ENCODE measurements at regions not wholly inside any gene's neighbourhood (a gene's known extent, or its start where the extent isn't known, plus 50 kb on each side); places are given as distances from the start of the nearest gene placed in this dataset.

DNA sequence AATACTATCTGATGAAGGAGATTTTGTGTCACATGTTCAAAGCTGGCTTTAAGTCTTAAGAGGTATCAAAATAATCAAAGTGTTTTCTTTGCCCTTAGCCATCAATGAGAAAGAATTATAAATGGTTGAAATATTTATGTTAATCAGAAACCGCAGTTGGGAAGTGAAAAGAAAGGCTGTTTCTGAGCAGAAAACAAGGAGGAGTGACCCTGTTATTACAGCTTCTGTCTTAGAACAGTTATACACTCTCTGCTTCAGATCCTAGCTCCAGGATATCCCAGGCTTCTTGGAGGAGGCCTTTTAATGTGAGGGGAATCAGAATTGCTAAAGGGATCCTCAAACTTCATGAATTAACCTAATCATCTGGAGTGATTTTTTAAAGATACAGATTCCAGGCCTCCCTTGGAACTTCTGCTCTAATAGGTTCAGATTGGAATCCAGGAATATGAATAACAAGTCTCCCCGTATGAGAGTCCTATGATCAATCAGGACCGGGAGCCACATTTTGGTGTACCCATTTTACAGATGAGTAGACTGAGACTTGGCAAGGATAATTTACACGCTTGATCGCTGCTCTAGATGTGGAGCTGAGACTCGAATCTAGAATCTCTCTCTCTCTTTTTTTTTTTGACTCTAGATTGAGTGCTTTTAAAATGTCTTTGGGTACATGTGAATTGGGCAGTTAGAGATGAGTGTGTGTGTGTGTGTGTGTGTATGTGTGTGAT is 50.8 kb upstream of the JAG1 start:
- no peak for ATAC-seq
- TF ChIP-seq, protein P1, sequence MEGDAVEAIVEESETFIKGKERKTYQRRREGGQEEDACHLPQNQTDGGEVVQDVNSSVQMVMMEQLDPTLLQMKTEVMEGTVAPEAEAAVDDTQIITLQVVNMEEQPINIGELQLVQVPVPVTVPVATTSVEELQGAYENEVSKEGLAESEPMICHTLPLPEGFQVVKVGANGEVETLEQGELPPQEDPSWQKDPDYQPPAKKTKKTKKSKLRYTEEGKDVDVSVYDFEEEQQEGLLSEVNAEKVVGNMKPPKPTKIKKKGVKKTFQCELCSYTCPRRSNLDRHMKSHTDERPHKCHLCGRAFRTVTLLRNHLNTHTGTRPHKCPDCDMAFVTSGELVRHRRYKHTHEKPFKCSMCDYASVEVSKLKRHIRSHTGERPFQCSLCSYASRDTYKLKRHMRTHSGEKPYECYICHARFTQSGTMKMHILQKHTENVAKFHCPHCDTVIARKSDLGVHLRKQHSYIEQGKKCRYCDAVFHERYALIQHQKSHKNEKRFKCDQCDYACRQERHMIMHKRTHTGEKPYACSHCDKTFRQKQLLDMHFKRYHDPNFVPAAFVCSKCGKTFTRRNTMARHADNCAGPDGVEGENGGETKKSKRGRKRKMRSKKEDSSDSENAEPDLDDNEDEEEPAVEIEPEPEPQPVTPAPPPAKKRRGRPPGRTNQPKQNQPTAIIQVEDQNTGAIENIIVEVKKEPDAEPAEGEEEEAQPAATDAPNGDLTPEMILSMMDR (IDR thresholded peaks at IDR 0.05) = no peak
- H3K27me3 ChIP-seq = no peaks in the 10 kb centered on the region
- H3K27ac ChIP-seq = no peak overlapping the region
- H3K9me3 ChIP-seq = no peaks in the 10 kb centered on the region
- H3K36me3 ChIP-seq = no peaks in the 10 kb centered on the region
- no peak for DNase-seq
- intact Hi-C loops (cut with DNase I) = no loop called here
- H3K4me1 ChIP-seq = no peaks in the 10 kb centered on the region
- no peak overlapping the region for H3K4me3 ChIP-seq

DNA sequence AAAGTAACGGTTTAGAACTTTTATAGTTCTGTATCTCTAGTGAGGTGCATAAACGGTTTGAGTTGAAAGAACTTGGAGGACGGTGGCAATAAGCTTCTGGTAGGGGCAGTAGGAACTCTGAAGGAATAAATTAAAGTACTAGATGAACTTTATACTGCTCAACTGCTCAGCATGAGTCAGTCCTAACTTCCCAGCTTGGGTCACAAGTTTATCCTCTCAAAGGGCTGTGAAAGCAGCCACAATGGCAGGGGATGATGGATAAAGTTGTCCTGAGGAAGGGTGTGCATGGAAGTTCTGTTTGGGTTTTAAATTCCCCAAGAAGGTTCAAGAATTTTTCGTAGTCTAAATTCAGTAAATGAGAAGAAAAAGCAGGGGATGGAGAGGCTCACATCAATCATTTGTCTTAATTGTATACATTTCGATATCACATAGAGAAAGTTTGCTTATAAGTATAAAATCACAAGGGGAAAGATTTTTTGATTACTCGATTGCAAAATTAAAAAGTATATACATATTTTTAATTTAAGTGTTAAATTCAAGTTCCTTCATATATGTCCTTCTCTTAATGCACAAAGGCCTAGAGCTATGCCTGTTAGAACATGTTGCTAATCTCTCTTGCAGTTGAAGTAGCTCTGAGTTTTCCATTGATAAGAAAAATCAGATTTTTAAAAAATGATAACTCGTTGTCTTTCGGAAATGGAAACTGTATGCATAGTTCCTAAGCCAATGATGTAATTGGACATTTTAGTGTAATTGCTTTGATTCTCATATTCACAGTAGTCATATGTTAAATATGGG is 55.3 kb upstream of the JAG1 start:
- intact Hi-C loops (cut with DNase I) = no loop called here
- Histone ChIP-seq H3K27ac (no peak overlapping the region), H3K9me3 (no peaks in the 10 kb centered on the region), H3K36me3 (no peaks in the 10 kb centered on the region), H3K4me3 (no peak overlapping the region), H3K4me1 (no peaks in the 10 kb centered on the region), H3K27me3 (no peaks in the 10 kb centered on the region)
- DNase-seq (no peak), ATAC-seq (no peak)
- TF ChIP-seq, protein P1 (IDR thresholded peaks at IDR 0.05) = no peak

DNA sequence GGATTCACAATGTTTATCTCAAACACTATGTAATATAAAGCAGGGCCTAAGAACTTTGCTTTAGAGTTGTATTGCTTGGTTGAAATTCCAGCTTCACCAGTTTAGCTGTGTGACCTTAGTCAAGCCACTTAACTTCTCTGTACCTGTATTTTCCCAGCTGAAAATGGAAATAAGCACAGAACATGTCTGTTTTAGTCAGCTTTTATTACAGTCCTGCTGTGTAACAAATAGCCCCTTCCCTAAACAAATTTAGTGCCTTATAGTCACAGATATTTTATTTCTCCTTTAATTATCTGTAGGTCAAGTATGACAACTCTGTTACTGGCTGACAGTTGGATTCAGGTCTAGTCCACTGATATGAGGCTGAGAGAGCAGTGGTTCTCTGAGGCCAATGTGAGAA is 56.0 kb upstream of the JAG1 start:
- ATAC-seq = no peak
- intact Hi-C loops (cut with DNase I) = no loop called here
- TF ChIP-seq, protein P1 (IDR thresholded peaks at IDR 0.05) = no peak

DNA sequence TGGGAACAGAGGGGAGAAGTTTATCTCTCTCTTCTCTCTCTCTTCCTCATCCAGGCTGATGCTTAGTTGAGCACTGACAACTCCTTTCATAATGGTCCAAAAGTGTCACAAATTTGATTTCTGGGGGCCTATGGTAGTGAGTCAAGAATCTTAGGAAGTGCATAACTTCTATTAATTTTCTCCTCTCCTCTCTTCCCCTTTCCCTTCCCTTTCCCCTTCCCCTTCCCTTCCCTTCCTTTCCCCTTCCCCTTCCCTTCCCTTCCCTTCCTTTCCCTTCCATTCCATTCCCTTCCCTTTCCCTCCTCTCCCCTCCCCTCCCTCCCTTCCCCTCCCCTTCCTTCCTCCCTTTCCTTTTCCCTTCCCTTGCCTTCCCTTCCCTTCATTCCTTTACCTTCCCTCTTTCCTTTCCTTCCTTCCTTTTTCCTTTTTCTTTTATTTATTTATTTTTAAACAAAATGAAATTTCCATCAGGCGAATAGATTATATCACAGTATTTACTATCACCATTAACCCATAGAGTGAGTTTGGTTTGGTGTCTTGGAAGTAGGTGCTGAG is 56.9 kb upstream of the JAG1 start:
- no peak overlapping the region for H3K27ac ChIP-seq
- no peak for ATAC-seq

More for the DNA sequence above, 56.0 kb upstream of the JAG1 start:
- Histone ChIP-seq H3K27me3 (no peaks in the 10 kb centered on the region), H3K4me3 (no peak overlapping the region), H3K4me1 (no peaks in the 10 kb centered on the region), H3K9me3 (no peaks in the 10 kb centered on the region), H3K27ac (no peak overlapping the region), H3K36me3 (no peaks in the 10 kb centered on the region)
- no peak for DNase-seq

More for the DNA sequence above, 56.9 kb upstream of the JAG1 start:
- intact Hi-C loops (cut with DNase I) = no loop called here
- Histone ChIP-seq H3K4me3 (no peak overlapping the region), H3K9me3 (no peaks in the 10 kb centered on the region), H3K36me3 (no peaks in the 10 kb centered on the region), H3K27me3 (no peaks in the 10 kb centered on the region), H3K4me1 (no peaks in the 10 kb centered on the region)
- no peak for DNase-seq
- TF ChIP-seq, protein P1 (IDR thresholded peaks at IDR 0.05) = no peak
